Spleen (tissue), 11 donors: ENCODE measurements at regions not wholly inside any gene's neighbourhood (a gene's known extent, or its start where the extent isn't known, plus 50 kb on each side); places are given as distances from the start of the nearest gene placed in this dataset.

Experiments
- DNase-seq: peaks from one replicate; pipeline ENCODE4 v3.0.0-alpha.2; 2020
- H3K27ac ChIP-seq, 8 donors: fragments of 200-600 bp; sonication (generic) in 7 of 8; 1 replicate in 4 of 8; 2 replicates in 4 of 8; pipeline versions ENCODE4 v1.5.0 to v1.8.0; 2016 to 2021; ENCODE audit warnings: inconsistent platforms in 4 of 8, mild to moderate bottlenecking in 4 of 8, moderate library complexity in 1 of 8
- H3K27me3 ChIP-seq, 7 donors: fragments of 200-600 bp; sonication (generic) in 6 of 7; replicated peaks in 1 of 7; 1 replicate in 4 of 7; 2 replicates in 3 of 7; pipeline versions ENCODE4 v1.5.0 to v1.8.0; 2016 to 2021; ENCODE audit warnings: inconsistent platforms in 3 of 7, mild to moderate bottlenecking in 1 of 7
- H3K36me3 ChIP-seq, 6 donors: fragments of 200-600 bp; sonication (generic) in 5 of 6; 1 replicate in 4 of 6; 2 replicates in 2 of 6; pipeline versions ENCODE4 v1.5.0 to v1.8.0; 2016 to 2021; ENCODE audit warnings: inconsistent platforms in 2 of 6
- H3K4me1 ChIP-seq, 6 donors: fragments of 200-600 bp; sonication (generic) in 5 of 6; 1 replicate in 3 of 6; 2 replicates in 3 of 6; pipeline versions ENCODE4 v1.5.0 to v1.8.0; 2016 to 2021; ENCODE audit warnings: inconsistent platforms in 3 of 6
- H3K4me3 ChIP-seq, 8 donors: fragments of 200-600 bp; sonication (generic) in 7 of 8; 1 replicate in 4 of 8; 2 replicates in 4 of 8; pipeline versions ENCODE4 v1.5.0 to v1.8.0; 2016 to 2021; ENCODE audit warnings: inconsistent platforms in 4 of 8, mild to moderate bottlenecking in 4 of 8, moderate library complexity in 2 of 8
- H3K9me3 ChIP-seq, 8 donors: fragments of 200-600 bp; sonication (generic) in 7 of 8; 1 replicate in 4 of 8; 2 replicates in 4 of 8; pipeline versions ENCODE4 v1.5.0 to v1.8.0; 2016 to 2021; ENCODE audit warnings: inconsistent platforms in 4 of 8
- POLR2A ChIP-seq, 3 donors: fragments of 450-650 bp; IDR thresholded peaks; one replicate each; pipeline ENCODE4 v1.5.1; 2017; ENCODE audit warnings: antibody characterized with exemption in 3 of 3, mild to moderate bottlenecking in 1 of 3
- POLR2AphosphoS5 ChIP-seq, 3 donors: sonication (generic); formaldehyde crosslinking; IDR thresholded peaks; one replicate each; pipeline ENCODE4 v1.5.1; 2017; ENCODE audit warnings: antibody characterized with exemption in 3 of 3
- WGBS, 5 donors: extraction: QIAGEN DNeasy Blood & Tissue Kit in 3 of 5; methylation state at CpG; one replicate each; pipeline versions ENCODE4 v1.1.5 to v1.1.7; 2013 to 2018; 5-methylcytosine and 5-hydroxymethylcytosine counted together
- intact Hi-C: fragments of 100-400 bp; cut with DNase I; formaldehyde crosslinking; loops from one replicate; pipeline ENCODE4 v1.15.0; 2023; ENCODE audit warnings: low total_unique reads
- TF ChIP-seq, protein P1 (sequence below), 11 experiments: fragments of 200-600 bp in 7 of 11; fragments of 450-650 bp in 4 of 11; sonication (generic) in 4 of 11; IDR thresholded peaks in 8 of 11; conservative IDR thresholded peaks in 3 of 11; 1 replicate in 7 of 11; 2 replicates in 4 of 11; pipeline versions ENCODE4 v1.4.0 to v1.8.0; 2016 to 2021; ENCODE audit warnings: antibody characterized with exemption in 11 of 11, inconsistent platforms in 4 of 11, mild to moderate bottlenecking in 1 of 11
- donor health status: healthy with polysubstance abuse.
- donor health status: DM: no; HTN: no; CAD: no; lungs with moderate emphysema.
- donor health status: DM: no; HTN: no; CAD: no.
- donor health status: Bipolar disorder and iron deficiency.
- donor health status: healthy.
- donor health status: DM: no; HTN: no; CAD: no.
- donor health status: DM: yes; HTN: yes; CAD: no.

DNA sequence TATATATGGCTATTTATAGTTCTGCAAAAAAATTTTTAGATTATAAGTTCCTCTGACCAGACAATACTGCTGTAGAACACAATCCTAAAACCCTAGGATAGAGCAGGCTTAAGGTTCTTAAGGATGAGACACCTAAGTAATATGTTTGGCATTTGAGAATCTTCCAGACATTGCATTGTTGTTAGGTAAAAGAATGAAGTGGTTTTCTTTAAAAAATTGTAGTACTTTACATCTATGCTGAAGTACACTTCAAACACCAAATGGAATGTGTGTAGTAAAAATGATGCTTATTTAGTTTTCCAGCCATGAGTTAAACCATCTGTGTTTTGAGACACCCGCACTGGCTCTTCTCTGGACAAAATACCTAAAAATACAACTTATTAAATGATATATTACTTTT, 857.7 kb downstream of the OTOL1 start:
- H3K36me3 ChIP-seq, result no peaks in the 10 kb centered on the region
- TF ChIP-seq POLR2A (IDR thresholded peaks at IDR 0.05), result no peak
- WGBS, 5 donors, result 79 to 94% (median 86%) methylated on average over 1 of the region's 1 CpG
- no peak overlapping the region for H3K27ac ChIP-seq
- H3K9me3 ChIP-seq, result no peaks in the 10 kb centered on the region
- no peak overlapping the region for H3K4me3 ChIP-seq
- no peak for DNase-seq
- no peaks in the 10 kb centered on the region for H3K27me3 ChIP-seq
- intact Hi-C loops, result no loop called here
- H3K4me1 ChIP-seq, result no peaks in the 10 kb centered on the region

DNA sequence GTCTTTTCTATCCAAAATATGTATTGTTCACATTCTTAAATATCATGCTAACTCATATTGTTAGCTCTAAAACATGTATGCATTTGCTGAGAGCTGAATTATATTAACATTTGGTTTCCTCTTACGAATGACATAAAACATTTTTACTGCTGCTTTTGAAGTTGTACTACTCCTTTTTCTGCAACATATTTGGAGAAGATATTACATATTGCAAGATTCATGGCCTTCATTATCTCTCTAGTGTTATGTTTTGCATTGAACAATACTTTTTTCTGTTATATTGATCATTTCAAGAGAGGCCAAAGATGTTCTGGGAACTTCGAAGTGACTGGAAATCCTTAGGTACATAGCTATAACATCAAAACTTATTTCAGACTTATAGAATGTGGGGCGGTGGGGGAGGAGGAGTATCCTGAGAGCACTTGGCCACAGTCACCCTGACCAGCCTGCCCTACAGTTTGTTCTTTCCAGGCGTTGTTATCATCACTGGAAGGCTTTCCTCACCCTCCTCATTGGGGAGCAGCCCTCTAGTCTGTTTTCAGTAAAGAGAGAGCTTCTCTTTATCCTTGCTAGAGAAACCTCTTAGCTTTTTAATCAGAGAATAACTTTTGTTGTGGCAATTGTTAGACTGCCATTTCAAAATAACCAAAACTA, 868.6 kb downstream of the OTOL1 start:
- DNase-seq, result no peak
- H3K27ac ChIP-seq, result no peak overlapping the region
- TF ChIP-seq, protein P1, sequence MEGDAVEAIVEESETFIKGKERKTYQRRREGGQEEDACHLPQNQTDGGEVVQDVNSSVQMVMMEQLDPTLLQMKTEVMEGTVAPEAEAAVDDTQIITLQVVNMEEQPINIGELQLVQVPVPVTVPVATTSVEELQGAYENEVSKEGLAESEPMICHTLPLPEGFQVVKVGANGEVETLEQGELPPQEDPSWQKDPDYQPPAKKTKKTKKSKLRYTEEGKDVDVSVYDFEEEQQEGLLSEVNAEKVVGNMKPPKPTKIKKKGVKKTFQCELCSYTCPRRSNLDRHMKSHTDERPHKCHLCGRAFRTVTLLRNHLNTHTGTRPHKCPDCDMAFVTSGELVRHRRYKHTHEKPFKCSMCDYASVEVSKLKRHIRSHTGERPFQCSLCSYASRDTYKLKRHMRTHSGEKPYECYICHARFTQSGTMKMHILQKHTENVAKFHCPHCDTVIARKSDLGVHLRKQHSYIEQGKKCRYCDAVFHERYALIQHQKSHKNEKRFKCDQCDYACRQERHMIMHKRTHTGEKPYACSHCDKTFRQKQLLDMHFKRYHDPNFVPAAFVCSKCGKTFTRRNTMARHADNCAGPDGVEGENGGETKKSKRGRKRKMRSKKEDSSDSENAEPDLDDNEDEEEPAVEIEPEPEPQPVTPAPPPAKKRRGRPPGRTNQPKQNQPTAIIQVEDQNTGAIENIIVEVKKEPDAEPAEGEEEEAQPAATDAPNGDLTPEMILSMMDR (IDR thresholded peaks at IDR 0.05 in 8 of 11, conservative IDR thresholded peaks at IDR 0.05 in 3 of 11), result no peak
- TF ChIP-seq POLR2A (IDR thresholded peaks at IDR 0.05), result no peak
- H3K9me3 ChIP-seq, result no peaks in the 10 kb centered on the region
- intact Hi-C loops, result no loop called here
- 61 to 76% (median 73%) methylated on average over 4 of the region's 4 CpGs for WGBS, 5 donors
- no peaks in the 10 kb centered on the region for H3K27me3 ChIP-seq
- H3K36me3 ChIP-seq, result no peaks in the 10 kb centered on the region
- H3K4me1 ChIP-seq, result no peaks in the 10 kb centered on the region
- H3K4me3 ChIP-seq, result no peak overlapping the region

DNA sequence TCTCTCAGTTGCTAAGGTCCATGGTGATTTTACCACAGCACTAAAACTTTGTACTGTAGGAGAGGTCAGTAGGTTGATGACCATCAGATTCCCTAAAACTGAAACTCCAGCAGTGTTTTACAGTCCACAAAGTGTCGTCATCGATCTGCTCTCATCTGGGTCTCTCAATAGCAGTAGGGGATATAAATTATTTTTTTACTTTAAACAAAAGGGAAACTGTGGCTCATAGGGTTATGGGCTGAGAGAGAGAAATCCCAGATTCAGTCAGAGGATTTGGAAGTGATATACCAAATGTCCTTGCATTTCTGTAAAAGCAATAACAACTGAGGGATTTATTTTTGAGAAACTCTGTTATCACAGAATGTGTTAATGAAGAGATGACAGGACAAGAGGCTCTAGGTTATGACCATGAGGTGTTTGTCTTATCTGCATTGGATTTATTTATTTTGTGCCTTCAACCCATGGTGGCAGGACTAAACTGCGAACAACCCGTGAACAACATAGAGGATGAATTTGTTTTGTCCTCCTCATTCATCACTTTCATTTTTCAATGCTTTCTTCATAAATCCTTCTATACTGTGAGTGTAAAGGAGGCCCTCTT, 869.7 kb downstream of the OTOL1 start:
- Histone ChIP-seq H3K27me3 (no peaks in the 10 kb centered on the region), H3K9me3 (no peaks in the 10 kb centered on the region), H3K36me3 (no peaks in the 10 kb centered on the region), H3K27ac (no peak overlapping the region), H3K4me1 (no peaks in the 10 kb centered on the region), H3K4me3 (no peak overlapping the region)
- intact Hi-C loops, result no loop called here
- no peak for DNase-seq
- 79 to 92% (median 83%) methylated on average over 4 of the region's 4 CpGs for WGBS, 5 donors
- TF ChIP-seq, protein P1 (IDR thresholded peaks at IDR 0.05 in 8 of 11, conservative IDR thresholded peaks at IDR 0.05 in 3 of 11), result no peak
- TF ChIP-seq POLR2AphosphoS5 (IDR thresholded peaks at IDR 0.05) (no peak), POLR2A (IDR thresholded peaks at IDR 0.05) (no peak)

DNA sequence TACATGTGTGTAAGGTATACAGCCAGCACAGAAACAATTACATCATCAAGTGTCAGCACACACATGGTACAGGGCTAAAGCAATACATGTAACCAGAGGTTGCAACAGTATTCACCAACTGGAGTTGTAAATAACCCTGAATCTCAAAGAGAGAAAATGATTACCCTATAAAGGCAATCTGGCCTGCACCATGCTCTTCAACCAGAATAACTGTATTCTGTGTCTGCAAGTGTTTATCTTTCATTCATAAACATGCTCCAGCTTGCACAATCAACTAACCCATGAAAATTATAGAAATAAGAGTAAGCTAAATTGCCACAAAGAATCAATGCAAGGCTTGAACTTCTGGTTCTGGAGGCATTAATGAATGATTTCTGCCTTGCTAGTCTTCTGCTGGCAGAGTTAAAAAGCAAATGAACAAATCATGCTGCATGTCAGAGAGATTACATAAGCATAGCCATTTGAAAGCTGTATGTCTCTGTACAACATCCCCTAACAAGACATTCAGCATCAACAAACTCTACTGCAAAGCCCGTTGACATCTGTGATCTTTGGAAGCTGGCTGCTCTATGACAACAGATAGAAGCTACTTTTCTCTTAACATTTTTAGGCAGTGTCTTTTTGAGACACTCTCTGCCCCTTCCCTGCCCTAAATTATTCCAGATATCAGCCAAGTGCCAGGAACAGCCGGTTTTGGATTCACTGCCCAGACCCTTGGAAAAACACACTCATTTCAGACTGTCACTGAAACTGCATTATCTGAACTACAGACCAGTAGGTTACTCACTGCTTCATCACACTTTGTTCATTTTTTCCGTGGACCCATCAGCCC, 871.0 kb downstream of the OTOL1 start:
- no peak for DNase-seq
- 46 to 65% (median 60%) methylated on average over 3 of the region's 3 CpGs for WGBS, 5 donors
- TF ChIP-seq POLR2A (IDR thresholded peaks at IDR 0.05) (no peak), POLR2AphosphoS5 (IDR thresholded peaks at IDR 0.05) (no peak)
- TF ChIP-seq, protein P1 (IDR thresholded peaks at IDR 0.05 in 8 of 11, conservative IDR thresholded peaks at IDR 0.05 in 3 of 11), result no peak

More for the DNA sequence above, 871.0 kb downstream of the OTOL1 start:
- Histone ChIP-seq H3K4me3 (no peak overlapping the region), H3K27ac (no peak overlapping the region), H3K27me3 (no peaks in the 10 kb centered on the region), H3K9me3 (no peaks in the 10 kb centered on the region), H3K36me3 (no peaks in the 10 kb centered on the region), H3K4me1 (no peaks in the 10 kb centered on the region)
- intact Hi-C loops, result no loop called here
